Suprapubic skin (tissue), 4 donors: ENCODE measurements at regions not wholly inside any gene's neighbourhood (a gene's known extent, or its start where the extent isn't known, plus 50 kb on each side); places are given as distances from the start of the nearest gene placed in this dataset.

ENCODE experiments used
- DNase-seq, 2 donors: peaks; one replicate each; pipeline ENCODE4 v3.0.0-alpha.2; 2019; ENCODE audit warnings: low spot score in 2 of 2
- H3K27ac ChIP-seq: fragments of 200-600 bp; sonication (generic); one replicate; pipeline ENCODE4 v1.5.1; 2019
- H3K27me3 ChIP-seq: fragments of 200-600 bp; sonication (generic); one replicate; pipeline ENCODE4 v1.5.1; 2019
- H3K36me3 ChIP-seq: fragments of 200-600 bp; sonication (generic); one replicate; pipeline ENCODE4 v1.5.1; 2019
- H3K4me1 ChIP-seq: fragments of 200-600 bp; sonication (generic); one replicate; pipeline ENCODE4 v1.5.1; 2019
- H3K4me3 ChIP-seq: fragments of 200-600 bp; sonication (generic); one replicate; pipeline ENCODE4 v1.5.1; 2019; ENCODE audit warnings: mild to moderate bottlenecking
- H3K9me3 ChIP-seq: fragments of 200-600 bp; sonication (generic); one replicate; pipeline ENCODE4 v1.5.1; 2019
- CTCF ChIP-seq, 2 donors: fragments of 200-600 bp in 1 of 2; fragments of 450-650 bp in 1 of 2; sonication (generic) in 1 of 2; IDR thresholded peaks; one replicate each; pipeline ENCODE4 v1.5.1; 2016 to 2019; ENCODE audit warnings: antibody characterized with exemption in 2 of 2, mild to moderate bottlenecking in 1 of 2, moderate library complexity in 1 of 2
- EP300 ChIP-seq: sonication (generic); formaldehyde crosslinking; IDR thresholded peaks from one replicate; pipeline ENCODE4 v1.6.1; 2017; ENCODE audit warnings: antibody characterized with exemption
- POLR2A ChIP-seq, 2 donors: fragments of 450-650 bp; IDR thresholded peaks; one replicate each; pipeline ENCODE4 v1.6.1; 2017; ENCODE audit warnings: antibody characterized with exemption in 2 of 2, mild to moderate bottlenecking in 2 of 2, moderate library complexity in 2 of 2
- POLR2AphosphoS5 ChIP-seq, 3 donors: sonication (generic); formaldehyde crosslinking; IDR thresholded peaks; one replicate each; pipeline ENCODE4 v1.6.1; 2017; ENCODE audit warnings: antibody characterized with exemption in 3 of 3
- WGBS: methylation state at CpG from one replicate; pipeline ENCODE4 v1.1.5; 2018; 5-methylcytosine and 5-hydroxymethylcytosine counted together

GRCh38 chr6:114418304-114418972, 75.6 kb upstream of the HS3ST5 start:
- no peak overlapping the region for H3K4me3 ChIP-seq
- H3K27ac ChIP-seq, result no peak overlapping the region
- H3K36me3 ChIP-seq, result no peaks in the 10 kb centered on the region
- no peak for DNase-seq
- no peaks in the 10 kb centered on the region for H3K27me3 ChIP-seq
- WGBS, result 92% methylated on average over 5 of the region's 5 CpGs
- H3K4me1 ChIP-seq, result no peaks in the 10 kb centered on the region
- no peaks in the 10 kb centered on the region for H3K9me3 ChIP-seq
- no peak for TF ChIP-seq POLR2AphosphoS5 (IDR thresholded peaks at IDR 0.05)
- no peak for TF ChIP-seq CTCF (IDR thresholded peaks at IDR 0.05)
- no peak for TF ChIP-seq POLR2A (IDR thresholded peaks at IDR 0.05)
- TF ChIP-seq EP300, result no peak

- Histone ChIP-seq H3K4me3 (no peak overlapping the region), H3K27ac (no peak overlapping the region), H3K4me1 (no peaks in the 10 kb centered on the region), H3K27me3 (no peaks in the 10 kb centered on the region), H3K9me3 (no peaks in the 10 kb centered on the region), H3K36me3 (no peaks in the 10 kb centered on the region)
- TF ChIP-seq CTCF (IDR thresholded peaks at IDR 0.05) (no peak), EP300 (no peak), POLR2AphosphoS5 (IDR thresholded peaks at IDR 0.05) (no peak), POLR2A (IDR thresholded peaks at IDR 0.05) (no peak)
- no peak for DNase-seq
- 76% methylated on average over 6 of the region's 6 CpGs for WGBS
Measured at GRCh38 chr6:114407426-114408035, 64.7 kb upstream of the HS3ST5 start.

GRCh38 chr6:114404339-114404955, 61.6 kb upstream of the HS3ST5 start:
- Histone ChIP-seq H3K27me3 (no peaks in the 10 kb centered on the region), H3K9me3 (no peaks in the 10 kb centered on the region), H3K27ac (no peak overlapping the region), H3K36me3 (no peaks in the 10 kb centered on the region), H3K4me3 (no peak overlapping the region), H3K4me1 (no peaks in the 10 kb centered on the region)
- 89% methylated on average over 1 of the region's 1 CpG for WGBS
- TF ChIP-seq CTCF (IDR thresholded peaks at IDR 0.05) (no peak), EP300 (no peak), POLR2A (IDR thresholded peaks at IDR 0.05) (no peak), POLR2AphosphoS5 (IDR thresholded peaks at IDR 0.05) (no peak)
- DNase-seq, result no peak

DNA sequence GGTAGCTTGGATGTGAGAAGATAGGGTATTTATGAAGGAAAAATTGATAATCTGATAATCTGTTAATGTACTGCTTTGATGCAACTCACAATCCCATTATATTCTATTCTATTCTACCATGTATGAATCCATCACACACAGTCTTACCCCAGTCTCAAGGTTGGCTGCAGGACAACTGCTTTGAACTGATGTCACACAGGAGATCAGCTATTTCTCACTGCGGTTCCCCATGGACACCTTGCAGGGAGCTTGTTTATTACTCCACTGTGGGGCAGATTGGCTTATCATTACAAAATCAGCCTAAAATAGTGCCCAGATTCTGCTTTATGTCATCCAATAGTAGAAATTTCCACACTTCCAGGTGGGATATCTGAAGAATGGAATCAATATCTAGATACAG, 61.0 kb upstream of the HS3ST5 start:
- H3K4me3 ChIP-seq, result no peak overlapping the region
- no peaks in the 10 kb centered on the region for H3K36me3 ChIP-seq
- no peak overlapping the region for H3K27ac ChIP-seq
- TF ChIP-seq POLR2A (IDR thresholded peaks at IDR 0.05) (no peak), POLR2AphosphoS5 (IDR thresholded peaks at IDR 0.05) (no peak), EP300 (no peak), CTCF (IDR thresholded peaks at IDR 0.05) (no peak)
- DNase-seq, result no peak
- H3K9me3 ChIP-seq, result no peaks in the 10 kb centered on the region
- H3K27me3 ChIP-seq, result no peaks in the 10 kb centered on the region
- WGBS, result 81% methylated on average over 1 of the region's 1 CpG
- H3K4me1 ChIP-seq, result no peaks in the 10 kb centered on the region

DNA sequence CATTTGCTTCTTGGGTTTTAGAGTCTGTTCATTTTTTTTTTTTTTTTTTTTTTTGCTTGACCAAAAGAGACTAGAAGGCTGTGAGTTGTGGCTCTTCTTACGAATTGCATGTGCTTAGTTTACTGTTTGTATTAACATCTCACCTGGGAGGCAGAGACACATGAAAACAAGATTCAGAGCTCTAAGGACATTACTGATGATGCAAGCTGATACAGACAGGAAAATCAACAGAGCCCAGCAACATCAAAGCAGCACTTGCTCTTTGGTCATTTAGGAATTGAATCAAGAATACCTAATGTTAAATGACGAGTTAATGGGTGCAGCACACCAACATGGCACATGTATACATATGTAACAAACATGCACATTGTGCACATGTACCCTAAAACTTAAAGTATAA, 55.7 kb upstream of the HS3ST5 start:
- Histone ChIP-seq H3K36me3 (no peaks in the 10 kb centered on the region), H3K9me3 (no peaks in the 10 kb centered on the region), H3K4me1 (no peaks in the 10 kb centered on the region), H3K27me3 (no peaks in the 10 kb centered on the region), H3K27ac (no peak overlapping the region), H3K4me3 (no peak overlapping the region)
- DNase-seq, result no peak
- TF ChIP-seq POLR2AphosphoS5 (IDR thresholded peaks at IDR 0.05), result no peak
- no peak for TF ChIP-seq CTCF (IDR thresholded peaks at IDR 0.05)
- TF ChIP-seq POLR2A (IDR thresholded peaks at IDR 0.05), result no peak
- TF ChIP-seq EP300, result no peak
- WGBS, result 41% methylated on average over 2 of the region's 2 CpGs
